ENCODE measurements at regions not wholly inside any gene's neighbourhood (a gene's known extent, or its start where the extent isn't known, plus 50 kb on each side); places are given as distances from the start of the nearest gene placed in this dataset.

GRCh38 chr4:86483173-86483490 lies 111.0 kb upstream of the PTPN13 start:
- H3K27ac ChIP-seq (ENCODE audit: low read depth, low read length) = no peak overlapping the region
- no peak overlapping the region for H3K4me3 ChIP-seq (ENCODE audit: low read length)

DNA sequence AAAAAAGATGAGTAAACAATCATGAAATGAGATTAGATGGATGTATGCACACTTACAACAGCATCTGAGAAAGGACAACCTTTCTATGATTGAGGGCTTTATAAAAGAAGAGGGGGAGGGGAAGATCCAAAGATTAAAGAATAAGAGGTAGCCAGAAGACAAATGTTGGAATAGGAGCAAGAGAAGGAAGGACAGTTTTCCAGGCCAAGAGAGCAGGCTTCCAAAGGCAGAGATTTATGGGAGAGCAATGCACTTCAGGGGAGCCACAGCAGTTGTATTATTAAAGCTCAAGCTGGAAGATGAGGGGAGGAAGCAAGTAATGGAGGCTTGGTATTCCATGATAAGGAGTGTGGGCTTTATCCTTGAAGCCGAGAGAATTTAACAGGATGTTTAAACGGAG lies 110.3 kb upstream of the PTPN13 start:
- Histone ChIP-seq H3K36me3 (ENCODE audit: control insufficient read depth, insufficient read depth, low read length) (no peaks in the 10 kb centered on the region), H3K9ac (ENCODE audit: low read length) (no peak overlapping the region), H3K4me3 (ENCODE audit: low read length) (no peak overlapping the region), H3K4me1 (ENCODE audit: control insufficient read depth, insufficient read depth, low read length) (no peaks in the 10 kb centered on the region), H3K27ac (ENCODE audit: low read depth, low read length) (no peak overlapping the region), H3K27me3 (ENCODE audit: control insufficient read depth, insufficient read depth, low read length) (no peaks in the 10 kb centered on the region)

More at GRCh38 chr4:86483173-86483490, 111.0 kb upstream of the PTPN13 start:
- H3K4me1 ChIP-seq (ENCODE audit: control insufficient read depth, insufficient read depth, low read length) = no peaks in the 10 kb centered on the region
- H3K36me3 ChIP-seq (ENCODE audit: control insufficient read depth, insufficient read depth, low read length) = no peaks in the 10 kb centered on the region
- H3K27me3 ChIP-seq (ENCODE audit: control insufficient read depth, insufficient read depth, low read length) = no peaks in the 10 kb centered on the region
- no peak overlapping the region for H3K9ac ChIP-seq (ENCODE audit: low read length)

GRCh38 chr4:86484241-86484640 lies 109.9 kb upstream of the PTPN13 start:
- Histone ChIP-seq H3K9ac (ENCODE audit: low read length) (no peak overlapping the region), H3K4me1 (ENCODE audit: control insufficient read depth, insufficient read depth, low read length) (no peaks in the 10 kb centered on the region), H3K4me3 (ENCODE audit: low read length) (no peak overlapping the region), H3K27ac (ENCODE audit: low read depth, low read length) (no peak overlapping the region), H3K36me3 (ENCODE audit: control insufficient read depth, insufficient read depth, low read length) (no peaks in the 10 kb centered on the region), H3K27me3 (ENCODE audit: control insufficient read depth, insufficient read depth, low read length) (no peaks in the 10 kb centered on the region)

- H3K4me3 ChIP-seq (ENCODE audit: low read length) = no peak overlapping the region
- no peaks in the 10 kb centered on the region for H3K36me3 ChIP-seq (ENCODE audit: control insufficient read depth, insufficient read depth, low read length)
- no peaks in the 10 kb centered on the region for H3K27me3 ChIP-seq (ENCODE audit: control insufficient read depth, insufficient read depth, low read length)
- H3K9ac ChIP-seq (ENCODE audit: low read length) = no peak overlapping the region
- H3K27ac ChIP-seq (ENCODE audit: low read depth, low read length) = no peak overlapping the region
- no peaks in the 10 kb centered on the region for H3K4me1 ChIP-seq (ENCODE audit: control insufficient read depth, insufficient read depth, low read length)
Measured at GRCh38 chr4:86487738-86488348, 106.3 kb upstream of the PTPN13 start.

DNA sequence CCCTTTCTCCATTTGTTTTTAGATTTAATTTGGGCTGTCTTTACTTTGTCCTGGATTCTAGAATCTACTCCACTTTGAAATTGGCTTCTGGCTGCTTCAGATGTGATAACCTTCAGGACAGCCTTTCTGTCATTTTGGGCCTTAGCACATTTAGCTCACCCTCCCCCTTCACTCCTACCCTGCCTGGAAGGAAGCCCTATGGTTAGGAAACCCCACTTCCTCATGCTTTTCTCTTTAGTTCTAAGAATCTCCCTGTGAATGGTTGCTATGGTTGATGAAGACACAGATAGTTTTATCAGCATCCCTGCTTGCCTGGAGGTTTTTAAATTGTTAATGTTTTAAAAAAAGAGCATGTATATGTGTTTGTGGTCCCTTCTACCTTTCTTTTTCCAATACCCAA lies 100.7 kb upstream of the PTPN13 start:
- Histone ChIP-seq H3K4me1 (ENCODE audit: control insufficient read depth, insufficient read depth, low read length) (no peaks in the 10 kb centered on the region), H3K36me3 (ENCODE audit: control insufficient read depth, insufficient read depth, low read length) (no peaks in the 10 kb centered on the region), H3K4me3 (ENCODE audit: low read length) (no peak overlapping the region), H3K27ac (ENCODE audit: low read depth, low read length) (no peak overlapping the region), H3K9ac (ENCODE audit: low read length) (no peak overlapping the region), H3K27me3 (ENCODE audit: control insufficient read depth, insufficient read depth, low read length) (no peaks in the 10 kb centered on the region)

DNA sequence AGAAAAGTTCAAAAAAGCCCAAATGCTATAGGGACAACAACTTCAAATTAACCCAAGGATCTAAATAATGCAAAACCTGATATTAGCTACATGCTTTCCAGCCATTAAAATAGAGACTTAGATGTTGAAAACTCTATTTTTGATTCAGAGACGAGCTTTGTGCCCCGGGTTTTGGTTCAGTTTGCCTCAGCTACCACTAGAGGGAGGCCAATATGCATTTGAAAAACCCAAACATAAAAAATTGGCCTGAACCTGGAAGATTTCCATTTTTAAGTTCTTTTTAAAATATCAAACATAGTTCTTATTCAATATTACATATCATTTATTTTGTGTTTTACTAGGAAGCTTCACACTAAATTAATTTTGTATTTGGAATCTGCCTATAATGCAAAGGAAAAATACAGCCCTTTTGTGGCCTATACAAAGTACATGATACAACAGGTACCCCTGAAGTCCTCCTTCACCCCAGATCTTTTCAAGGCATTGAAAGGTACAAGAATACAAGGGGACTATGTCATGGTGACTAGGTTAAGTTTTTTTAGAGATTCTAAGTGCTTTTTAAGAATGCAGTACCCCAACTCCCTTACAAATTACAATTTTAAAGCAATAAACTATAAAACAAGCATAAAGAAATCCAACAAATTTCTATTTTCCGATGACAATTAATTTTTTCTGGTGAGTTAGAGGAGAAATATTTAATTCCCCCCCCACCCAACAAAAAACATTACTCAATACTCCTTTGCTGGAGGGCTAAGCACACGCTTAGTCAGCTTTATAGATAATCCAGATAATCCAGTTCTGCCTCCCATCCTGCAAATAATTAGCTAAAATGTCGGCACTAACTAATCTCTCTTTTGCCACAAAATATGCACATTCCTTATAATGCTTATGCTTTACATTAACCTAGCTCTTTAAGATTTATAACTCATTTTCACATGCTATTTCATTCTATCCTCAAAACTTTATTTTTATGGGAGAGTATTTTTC lies 97.7 kb upstream of the PTPN13 start:
- Histone ChIP-seq H3K36me3 (ENCODE audit: control insufficient read depth, insufficient read depth, low read length) (no peaks in the 10 kb centered on the region), H3K27me3 (ENCODE audit: control insufficient read depth, insufficient read depth, low read length) (no peaks in the 10 kb centered on the region), H3K4me1 (ENCODE audit: control insufficient read depth, insufficient read depth, low read length) (no peaks in the 10 kb centered on the region), H3K9ac (ENCODE audit: low read length) (no peak overlapping the region), H3K27ac (ENCODE audit: low read depth, low read length) (no peak overlapping the region), H3K4me3 (ENCODE audit: low read length) (no peak overlapping the region)

DNA sequence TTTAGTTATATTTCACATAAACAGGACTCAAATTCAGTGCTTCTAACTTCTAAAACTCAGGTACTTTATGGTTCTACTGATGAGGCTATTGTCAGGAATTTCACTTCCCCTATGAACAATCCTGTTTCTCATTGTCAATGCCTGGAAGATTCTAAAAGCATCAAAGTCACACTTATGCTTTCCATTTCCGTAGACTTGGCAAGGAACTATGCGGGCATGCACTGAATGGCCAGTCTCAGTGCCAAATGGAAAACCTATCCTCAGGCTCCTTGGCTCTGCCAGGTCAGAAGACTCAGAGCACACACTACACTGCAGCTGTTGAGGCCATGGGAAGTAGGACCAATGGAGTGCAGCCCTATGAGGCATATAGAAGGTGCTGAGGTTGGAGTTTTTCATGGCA lies 97.0 kb upstream of the PTPN13 start:
- Histone ChIP-seq H3K27me3 (ENCODE audit: control insufficient read depth, insufficient read depth, low read length) (no peaks in the 10 kb centered on the region), H3K27ac (ENCODE audit: low read depth, low read length) (no peak overlapping the region), H3K4me1 (ENCODE audit: control insufficient read depth, insufficient read depth, low read length) (no peaks in the 10 kb centered on the region), H3K4me3 (ENCODE audit: low read length) (no peak overlapping the region), H3K36me3 (ENCODE audit: control insufficient read depth, insufficient read depth, low read length) (no peaks in the 10 kb centered on the region), H3K9ac (ENCODE audit: low read length) (no peak overlapping the region)

- Histone ChIP-seq H3K27me3 (ENCODE audit: control insufficient read depth, insufficient read depth, low read length) (no peaks in the 10 kb centered on the region), H3K36me3 (ENCODE audit: control insufficient read depth, insufficient read depth, low read length) (no peaks in the 10 kb centered on the region), H3K4me3 (ENCODE audit: low read length) (no peak overlapping the region), H3K9ac (ENCODE audit: low read length) (no peak overlapping the region), H3K4me1 (ENCODE audit: control insufficient read depth, insufficient read depth, low read length) (no peaks in the 10 kb centered on the region), H3K27ac (ENCODE audit: low read depth, low read length) (no peak overlapping the region)
Measured at GRCh38 chr4:86497980-86498862, 95.9 kb upstream of the PTPN13 start.

DNA sequence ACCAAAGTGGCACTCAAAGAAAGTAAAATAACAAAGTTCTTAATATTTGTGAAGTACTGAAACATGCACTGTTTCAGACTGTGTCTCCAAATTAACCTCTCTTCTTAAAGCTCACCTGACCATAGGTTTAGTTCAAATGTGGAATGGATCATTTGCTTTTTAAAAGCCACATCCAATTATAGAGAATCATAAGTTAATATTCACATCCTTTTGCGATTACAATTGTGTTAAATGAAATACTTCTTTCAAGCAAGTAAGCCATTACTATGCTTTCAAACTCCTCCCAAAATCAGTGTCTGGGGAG lies 95.3 kb upstream of the PTPN13 start:
- Histone ChIP-seq H3K27me3 (ENCODE audit: control insufficient read depth, insufficient read depth, low read length) (no peaks in the 10 kb centered on the region), H3K27ac (ENCODE audit: low read depth, low read length) (no peak overlapping the region), H3K4me1 (ENCODE audit: control insufficient read depth, insufficient read depth, low read length) (no peaks in the 10 kb centered on the region), H3K4me3 (ENCODE audit: low read length) (no peak overlapping the region), H3K36me3 (ENCODE audit: control insufficient read depth, insufficient read depth, low read length) (no peaks in the 10 kb centered on the region), H3K9ac (ENCODE audit: low read length) (no peak overlapping the region)

- no peaks in the 10 kb centered on the region for H3K27me3 ChIP-seq (ENCODE audit: control insufficient read depth, insufficient read depth, low read length)
- H3K4me1 ChIP-seq (ENCODE audit: control insufficient read depth, insufficient read depth, low read length) = no peaks in the 10 kb centered on the region
- no peak overlapping the region for H3K27ac ChIP-seq (ENCODE audit: low read depth, low read length)
- no peaks in the 10 kb centered on the region for H3K36me3 ChIP-seq (ENCODE audit: control insufficient read depth, insufficient read depth, low read length)
- H3K4me3 ChIP-seq (ENCODE audit: low read length) = no peak overlapping the region
- no peak overlapping the region for H3K9ac ChIP-seq (ENCODE audit: low read length)
Measured at GRCh38 chr4:86500527-86500926, 93.6 kb upstream of the PTPN13 start.

- Histone ChIP-seq H3K4me3 (ENCODE audit: low read length) (no peak overlapping the region), H3K27ac (ENCODE audit: low read depth, low read length) (no peak overlapping the region), H3K27me3 (ENCODE audit: control insufficient read depth, insufficient read depth, low read length) (no peaks in the 10 kb centered on the region), H3K4me1 (ENCODE audit: control insufficient read depth, insufficient read depth, low read length) (no peaks in the 10 kb centered on the region), H3K9ac (ENCODE audit: low read length) (no peak overlapping the region), H3K36me3 (ENCODE audit: control insufficient read depth, insufficient read depth, low read length) (no peaks in the 10 kb centered on the region)
Measured at GRCh38 chr4:86502081-86502480, 92.0 kb upstream of the PTPN13 start.

- no peaks in the 10 kb centered on the region for H3K36me3 ChIP-seq (ENCODE audit: control insufficient read depth, insufficient read depth, low read length)
- H3K27me3 ChIP-seq (ENCODE audit: control insufficient read depth, insufficient read depth, low read length) = no peaks in the 10 kb centered on the region
- no peak overlapping the region for H3K4me3 ChIP-seq (ENCODE audit: low read length)
- H3K27ac ChIP-seq (ENCODE audit: low read depth, low read length) = no peak overlapping the region
- no peak overlapping the region for H3K9ac ChIP-seq (ENCODE audit: low read length)
- no peaks in the 10 kb centered on the region for H3K4me1 ChIP-seq (ENCODE audit: control insufficient read depth, insufficient read depth, low read length)
Measured at GRCh38 chr4:86506591-86506990, 87.5 kb upstream of the PTPN13 start.

Measured in rectal smooth muscle tissue (tissue), 1 donor.